ENCODE measurements at regions not wholly inside any gene's neighbourhood (a gene's known extent, or its start where the extent isn't known, plus 50 kb on each side); places are given as distances from the start of the nearest gene placed in this dataset.

DNA sequence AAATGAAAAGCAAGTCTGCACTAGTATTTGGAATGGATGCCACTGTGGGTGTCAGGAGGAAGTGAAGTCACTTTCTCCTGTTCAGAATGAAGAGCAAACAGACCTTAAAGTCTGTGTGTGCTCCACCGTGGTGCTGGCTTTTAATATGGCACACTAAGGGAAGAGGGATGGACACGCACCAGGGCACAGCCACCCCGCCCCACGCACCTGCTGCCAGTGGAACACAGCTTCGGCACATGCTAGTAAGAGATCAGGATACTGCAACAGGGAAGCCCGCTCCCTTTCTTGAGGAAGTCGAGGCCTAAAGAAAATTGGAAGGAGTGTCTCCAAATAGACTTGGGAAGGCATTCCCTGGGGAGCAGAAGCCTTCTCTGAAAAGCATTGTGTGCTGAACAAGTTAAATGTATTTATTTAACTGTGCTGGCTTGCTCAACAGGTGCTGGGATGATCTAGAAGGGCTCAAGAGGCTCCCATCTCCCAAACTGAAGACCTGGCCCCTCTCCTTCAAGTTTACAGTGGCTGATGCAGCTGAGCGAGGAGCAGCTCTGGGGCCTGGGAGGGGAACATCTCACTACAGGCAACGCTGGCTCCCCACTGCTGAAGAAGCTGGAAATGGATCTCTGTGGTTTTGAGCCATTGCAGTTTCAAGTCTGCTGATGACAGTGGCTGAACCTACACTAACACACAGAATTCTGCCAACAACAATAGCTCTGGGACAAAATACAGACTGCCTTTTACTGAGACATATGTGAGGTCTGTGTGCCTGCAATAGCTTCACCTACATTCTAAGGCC is 504.6 kb upstream of the B3GAT1 start:
- H3K4me1 ChIP-seq (ENCODE audit: insufficient read depth, poor library complexity, severe bottlenecking), result no peaks in the 10 kb centered on the region
- peaks cover 20% of the 10 kb centered on the region for H3K27me3 ChIP-seq (ENCODE audit: insufficient read depth, poor library complexity, severe bottlenecking)
- H3K27ac ChIP-seq (ENCODE audit: poor library complexity, severe bottlenecking), result no peak overlapping the region
- TF ChIP-seq, protein P1, sequence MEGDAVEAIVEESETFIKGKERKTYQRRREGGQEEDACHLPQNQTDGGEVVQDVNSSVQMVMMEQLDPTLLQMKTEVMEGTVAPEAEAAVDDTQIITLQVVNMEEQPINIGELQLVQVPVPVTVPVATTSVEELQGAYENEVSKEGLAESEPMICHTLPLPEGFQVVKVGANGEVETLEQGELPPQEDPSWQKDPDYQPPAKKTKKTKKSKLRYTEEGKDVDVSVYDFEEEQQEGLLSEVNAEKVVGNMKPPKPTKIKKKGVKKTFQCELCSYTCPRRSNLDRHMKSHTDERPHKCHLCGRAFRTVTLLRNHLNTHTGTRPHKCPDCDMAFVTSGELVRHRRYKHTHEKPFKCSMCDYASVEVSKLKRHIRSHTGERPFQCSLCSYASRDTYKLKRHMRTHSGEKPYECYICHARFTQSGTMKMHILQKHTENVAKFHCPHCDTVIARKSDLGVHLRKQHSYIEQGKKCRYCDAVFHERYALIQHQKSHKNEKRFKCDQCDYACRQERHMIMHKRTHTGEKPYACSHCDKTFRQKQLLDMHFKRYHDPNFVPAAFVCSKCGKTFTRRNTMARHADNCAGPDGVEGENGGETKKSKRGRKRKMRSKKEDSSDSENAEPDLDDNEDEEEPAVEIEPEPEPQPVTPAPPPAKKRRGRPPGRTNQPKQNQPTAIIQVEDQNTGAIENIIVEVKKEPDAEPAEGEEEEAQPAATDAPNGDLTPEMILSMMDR (IDR thresholded peaks at IDR 0.05; ENCODE audit: poor library complexity, severe bottlenecking), result no peak
- DNase-seq (ENCODE audit: low spot score), result no peak
- no peaks in the 10 kb centered on the region for H3K36me3 ChIP-seq (ENCODE audit: low read depth)
- ATAC-seq (ENCODE audit: low read depth), result no peak
- no peaks in the 10 kb centered on the region for H3K9me3 ChIP-seq (ENCODE audit: severe bottlenecking)
- H3K4me3 ChIP-seq (ENCODE audit: severe bottlenecking), result no peak overlapping the region

DNA sequence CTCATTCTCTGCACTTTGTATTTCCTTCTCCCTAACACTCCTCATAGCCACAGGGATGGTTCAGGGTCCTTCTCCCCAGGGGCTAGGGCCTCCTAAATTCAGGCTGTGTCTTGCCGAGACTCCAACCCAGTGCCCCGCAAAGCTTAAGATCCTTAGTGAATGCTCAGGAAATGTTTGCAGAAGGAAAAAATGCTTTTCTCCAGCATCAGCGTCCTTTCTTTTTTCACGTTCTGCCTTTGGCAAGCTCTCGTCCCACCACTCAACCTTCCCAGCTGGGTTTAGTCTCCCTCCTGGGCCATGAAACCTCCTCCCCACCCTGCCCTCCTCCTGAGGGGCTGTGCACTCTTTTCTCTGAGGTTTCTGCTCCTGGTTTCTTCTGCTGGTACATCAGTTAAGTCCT is 503.8 kb upstream of the B3GAT1 start:
- no peak for DNase-seq (ENCODE audit: low spot score)
- Histone ChIP-seq H3K27ac (ENCODE audit: poor library complexity, severe bottlenecking) (no peak overlapping the region), H3K36me3 (ENCODE audit: low read depth) (no peaks in the 10 kb centered on the region), H3K4me1 (ENCODE audit: insufficient read depth, poor library complexity, severe bottlenecking) (no peaks in the 10 kb centered on the region), H3K9me3 (ENCODE audit: severe bottlenecking) (no peaks in the 10 kb centered on the region), H3K27me3 (ENCODE audit: insufficient read depth, poor library complexity, severe bottlenecking) (peaks cover 20% of the 10 kb centered on the region), H3K4me3 (ENCODE audit: severe bottlenecking) (no peak overlapping the region)
- ATAC-seq (ENCODE audit: low read depth), result no peak
- TF ChIP-seq, protein P1 (IDR thresholded peaks at IDR 0.05; ENCODE audit: poor library complexity, severe bottlenecking), result no peak

DNA sequence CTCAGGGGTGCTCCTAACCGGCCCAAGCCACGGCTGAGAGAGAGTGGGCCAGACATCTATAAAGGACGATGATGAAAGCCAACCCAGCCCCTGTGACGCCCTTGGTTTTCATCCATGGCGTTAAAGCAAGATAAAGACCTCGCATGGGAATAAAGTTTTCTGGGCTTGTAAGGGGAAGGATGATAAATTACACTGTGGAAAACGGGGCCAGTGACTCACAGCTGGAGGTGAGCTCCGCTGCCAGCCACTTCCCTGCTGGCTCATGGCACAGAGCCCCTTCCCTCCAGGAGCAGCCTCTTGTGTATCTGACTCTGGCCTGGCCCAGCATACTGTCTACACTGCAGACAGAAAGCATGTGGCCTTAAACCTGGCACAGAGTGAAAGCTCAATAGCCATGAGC is 503.2 kb upstream of the B3GAT1 start:
- Histone ChIP-seq H3K4me1 (ENCODE audit: insufficient read depth, poor library complexity, severe bottlenecking) (no peaks in the 10 kb centered on the region), H3K9me3 (ENCODE audit: severe bottlenecking) (no peaks in the 10 kb centered on the region), H3K27me3 (ENCODE audit: insufficient read depth, poor library complexity, severe bottlenecking) (peaks cover 20% of the 10 kb centered on the region), H3K4me3 (ENCODE audit: severe bottlenecking) (no peak overlapping the region), H3K27ac (ENCODE audit: poor library complexity, severe bottlenecking) (no peak overlapping the region), H3K36me3 (ENCODE audit: low read depth) (no peaks in the 10 kb centered on the region)
- DNase-seq (ENCODE audit: low spot score), result no peak
- TF ChIP-seq, protein P1 (IDR thresholded peaks at IDR 0.05; ENCODE audit: poor library complexity, severe bottlenecking), result no peak
- peak; percentile 38 for ATAC-seq (ENCODE audit: low read depth)

DNA sequence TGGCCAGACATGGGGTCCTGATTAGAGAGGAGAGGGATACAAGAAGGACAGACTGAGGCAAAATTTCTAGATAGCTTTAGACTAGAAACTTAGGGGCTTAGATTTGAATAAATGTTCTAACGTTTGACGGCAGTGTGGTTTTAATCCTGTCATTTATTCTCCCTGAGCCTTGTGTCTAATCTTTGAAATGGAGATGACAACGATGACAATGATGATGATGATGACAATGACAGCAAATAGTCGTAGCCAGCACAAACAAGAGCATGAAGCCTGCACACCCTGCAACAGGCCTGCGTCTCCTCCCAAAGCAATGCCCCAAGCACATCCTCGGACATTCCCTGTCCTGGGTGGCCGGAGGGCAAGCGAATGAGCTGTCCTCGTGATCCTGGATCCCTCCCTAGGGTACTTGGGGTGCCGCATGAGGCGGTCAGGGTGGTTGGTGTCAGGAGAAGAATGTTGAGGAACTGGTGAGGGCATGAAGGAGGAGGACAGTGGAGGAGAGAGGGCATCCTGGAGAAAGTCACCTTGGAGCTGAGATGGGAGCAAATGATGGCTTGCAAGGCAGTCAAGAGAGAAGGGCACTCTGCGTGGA is 502.1 kb upstream of the B3GAT1 start:
- Histone ChIP-seq H3K4me1 (ENCODE audit: insufficient read depth, poor library complexity, severe bottlenecking) (no peaks in the 10 kb centered on the region), H3K36me3 (ENCODE audit: low read depth) (no peaks in the 10 kb centered on the region), H3K27me3 (ENCODE audit: insufficient read depth, poor library complexity, severe bottlenecking) (peaks cover 20% of the 10 kb centered on the region), H3K4me3 (ENCODE audit: severe bottlenecking) (no peak overlapping the region), H3K9me3 (ENCODE audit: severe bottlenecking) (no peaks in the 10 kb centered on the region), H3K27ac (ENCODE audit: poor library complexity, severe bottlenecking) (no peak overlapping the region)
- DNase-seq (ENCODE audit: low spot score) (no peak), ATAC-seq (ENCODE audit: low read depth) (no peak)
- TF ChIP-seq, protein P1 (IDR thresholded peaks at IDR 0.05; ENCODE audit: poor library complexity, severe bottlenecking), result no peak

DNA sequence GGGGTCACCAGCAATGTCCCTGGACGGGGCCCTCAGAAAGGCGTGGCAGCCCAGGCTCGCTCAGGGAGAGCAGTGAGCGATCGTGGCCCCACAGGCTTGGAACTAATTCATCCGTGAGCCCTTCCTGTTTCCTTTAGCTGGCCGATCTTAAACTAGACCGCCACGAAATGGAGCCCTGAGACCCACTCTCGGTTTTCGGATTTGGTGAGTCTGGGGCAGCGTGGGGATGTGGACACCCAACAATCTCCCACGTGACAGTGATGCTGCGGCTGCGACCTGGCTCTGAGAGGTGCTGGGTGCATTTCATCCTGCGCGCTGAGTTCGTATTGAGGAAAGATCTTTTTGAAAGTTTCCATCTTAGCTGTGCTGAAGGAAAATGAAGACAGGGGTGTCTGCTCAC is 501.3 kb upstream of the B3GAT1 start:
- Histone ChIP-seq H3K4me3 (ENCODE audit: severe bottlenecking) (no peak overlapping the region), H3K36me3 (ENCODE audit: low read depth) (no peaks in the 10 kb centered on the region), H3K27me3 (ENCODE audit: insufficient read depth, poor library complexity, severe bottlenecking) (peaks cover 20% of the 10 kb centered on the region), H3K27ac (ENCODE audit: poor library complexity, severe bottlenecking) (no peak overlapping the region), H3K9me3 (ENCODE audit: severe bottlenecking) (no peaks in the 10 kb centered on the region), H3K4me1 (ENCODE audit: insufficient read depth, poor library complexity, severe bottlenecking) (no peaks in the 10 kb centered on the region)
- TF ChIP-seq, protein P1 (IDR thresholded peaks at IDR 0.05; ENCODE audit: poor library complexity, severe bottlenecking), result no peak
- no peak for ATAC-seq (ENCODE audit: low read depth)
- no peak for DNase-seq (ENCODE audit: low spot score)
